NCI-H1694 treated with DMSO at 0.1 percent for 48 hours (cell line): ENCODE measurements at regions not wholly inside any gene's neighbourhood (a gene's known extent, or its start where the extent isn't known, plus 50 kb on each side); places are given as distances from the start of the nearest gene placed in this dataset.

ENCODE experiments used
- DNase-seq: peaks from one replicate; lab custom pipeline; 2025; lab: John Stamatoyannopoulos, UW

DNA sequence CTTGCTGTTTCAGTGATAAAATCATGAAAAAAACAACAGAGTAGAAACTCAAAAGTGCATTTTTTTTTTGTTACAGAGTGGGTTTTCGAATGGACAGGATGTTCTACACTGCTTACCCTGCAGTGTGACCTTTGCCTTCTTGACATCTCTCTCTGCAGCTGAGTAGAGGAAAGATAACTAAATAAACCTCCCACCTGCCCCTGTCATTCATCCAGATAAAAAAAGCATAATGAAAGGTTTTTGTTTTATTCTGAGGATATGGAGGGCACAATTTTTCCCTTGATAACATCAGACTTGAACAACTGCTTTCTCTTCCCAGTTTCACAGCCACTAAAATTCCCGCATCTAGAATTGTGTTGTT is 193.6 kb upstream of the FOXQ1 start:
- DNase-seq = no peak

DNA sequence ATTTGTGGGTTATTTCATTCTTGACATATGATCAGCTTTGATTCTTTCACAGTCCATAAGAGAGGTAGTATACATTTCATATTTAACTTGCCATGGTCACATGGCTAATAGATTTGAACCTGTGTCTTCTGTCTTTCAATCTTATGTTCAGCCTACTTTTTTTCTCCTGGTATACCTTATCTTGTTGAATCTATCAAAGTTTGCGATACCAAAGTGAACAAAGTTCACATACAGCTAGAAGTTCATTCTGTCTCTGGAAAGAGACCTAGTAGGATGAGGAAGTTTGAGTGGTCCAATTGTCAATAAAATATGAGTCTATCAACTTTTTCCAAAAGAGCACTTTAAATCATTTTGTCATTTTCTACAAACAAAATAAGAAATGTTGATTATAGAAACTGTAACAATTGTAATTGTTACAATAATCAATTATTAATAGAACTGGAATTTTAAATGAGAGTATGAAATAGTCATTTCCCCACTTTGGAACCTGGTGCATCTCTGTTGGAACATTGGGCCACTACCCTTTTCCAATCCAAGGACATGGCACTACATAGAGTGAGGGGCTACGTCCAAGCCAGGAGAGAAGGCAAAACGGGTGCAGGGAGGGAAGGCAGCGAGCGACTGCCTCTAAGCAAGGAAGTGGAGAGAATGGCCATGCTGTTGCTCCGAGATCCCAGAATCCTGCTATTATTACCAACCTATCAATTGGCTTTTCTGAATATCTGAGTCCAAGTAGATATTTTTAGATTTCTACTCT is 194.2 kb upstream of the FOXQ1 start:
- DNase-seq = no peak

DNA sequence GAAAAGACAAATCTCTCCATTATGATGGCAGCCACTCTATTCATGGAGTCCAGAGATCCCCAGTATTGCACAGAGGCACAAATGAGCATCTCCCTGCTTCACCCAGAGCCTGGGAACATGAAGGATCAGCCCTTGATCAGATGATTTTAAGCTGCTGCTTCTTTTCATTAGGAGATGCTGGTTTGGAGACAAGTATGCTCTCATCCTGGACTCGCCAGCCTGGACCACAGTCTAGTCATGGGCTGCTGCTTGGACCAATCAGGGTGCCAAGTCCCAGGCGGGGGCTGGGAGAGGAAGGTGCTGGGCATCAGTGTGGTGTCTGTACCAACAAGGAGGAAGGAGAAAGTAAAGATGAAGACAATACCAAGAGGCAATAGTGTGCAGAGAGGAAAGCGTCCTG is 195.7 kb upstream of the FOXQ1 start:
- no peak for DNase-seq

DNA sequence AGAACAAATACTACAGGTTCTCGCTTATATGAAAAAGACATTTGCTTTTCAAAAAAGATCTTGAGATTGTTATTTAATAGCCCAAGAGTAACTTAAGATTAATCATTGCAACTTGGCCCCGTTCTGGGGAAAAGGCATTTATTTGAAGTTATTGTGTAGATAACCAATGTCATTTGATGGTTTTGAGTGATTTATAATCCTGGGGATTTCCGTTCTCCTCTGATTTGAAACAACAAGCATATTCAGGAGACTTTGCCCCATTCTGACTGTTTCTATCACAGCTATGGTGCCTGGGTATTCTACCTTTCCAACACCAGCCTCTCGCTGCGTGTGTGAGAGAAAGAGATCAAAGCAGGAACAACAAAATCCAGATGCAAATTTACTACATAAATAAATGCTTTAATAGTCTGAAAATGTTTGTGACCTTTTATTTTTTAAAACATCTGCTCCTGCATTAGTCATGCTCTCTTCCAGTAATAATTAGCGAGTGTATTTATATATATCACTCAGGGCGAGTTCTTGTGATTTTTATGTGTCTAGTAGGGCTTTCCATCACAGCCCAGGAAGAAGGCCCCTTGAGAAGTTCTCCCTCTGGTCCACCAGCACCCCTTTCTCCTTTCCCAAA is 197.9 kb upstream of the FOXQ1 start:
- no peak for DNase-seq

DNA sequence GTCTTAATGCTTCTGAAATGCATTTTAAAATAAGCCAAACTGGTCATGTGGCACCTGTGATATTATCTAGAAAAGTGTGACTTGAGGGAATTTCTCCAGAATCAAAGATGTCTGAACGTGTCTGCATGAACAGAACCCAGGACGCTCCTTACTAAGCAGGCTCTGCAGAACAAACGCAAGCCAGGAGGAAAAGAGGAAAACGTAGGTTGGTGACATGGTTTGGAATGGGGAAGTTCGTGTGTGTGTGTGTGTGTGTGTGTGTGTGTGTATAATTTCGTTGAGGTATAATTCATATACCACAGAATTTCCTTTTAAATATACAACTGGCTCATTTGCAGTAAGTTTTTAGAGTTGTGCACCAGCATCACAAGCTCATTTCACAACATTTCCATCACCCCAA is 200.5 kb upstream of the FOXQ1 start:
- no peak for DNase-seq

DNA sequence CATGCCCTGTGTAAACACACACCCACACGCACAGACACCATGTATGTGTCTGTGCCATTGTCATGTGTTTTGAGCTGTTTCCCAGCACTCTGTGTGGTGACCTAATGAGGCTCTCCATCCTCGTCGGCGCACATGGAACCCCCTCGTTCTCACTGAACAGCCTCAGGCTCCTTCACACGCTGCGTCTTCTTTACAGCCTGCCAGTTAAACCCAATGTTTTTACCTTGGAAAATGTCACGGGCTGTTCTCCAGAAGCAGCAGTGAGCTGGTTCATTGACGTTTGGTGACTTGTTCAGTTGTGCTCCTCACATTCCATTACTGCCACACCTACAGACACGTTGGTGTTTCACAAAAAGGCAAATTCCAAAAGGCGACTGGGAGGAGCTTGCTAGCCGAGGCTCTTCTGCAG is 201.0 kb upstream of the FOXQ1 start:
- DNase-seq = no peak

DNA sequence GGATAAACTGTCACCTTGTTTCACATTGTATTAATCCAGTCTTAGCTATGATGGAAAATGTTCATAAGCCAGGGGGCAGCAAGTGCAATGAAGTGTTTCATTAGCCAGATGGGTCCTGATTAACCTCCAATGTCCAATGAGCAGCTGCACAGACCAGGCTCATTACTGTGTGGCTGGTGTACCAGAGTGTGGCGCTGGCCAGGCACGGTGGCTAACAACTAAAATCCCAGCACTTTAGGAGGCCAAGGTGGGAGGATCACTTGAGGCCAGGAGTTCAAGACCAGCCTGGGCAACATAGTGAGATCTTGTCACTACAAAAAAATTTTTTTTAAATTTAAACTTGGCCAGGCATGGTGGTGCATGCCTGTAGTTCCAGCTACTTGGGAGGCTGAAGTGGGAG is 201.7 kb upstream of the FOXQ1 start:
- no peak for DNase-seq

DNA sequence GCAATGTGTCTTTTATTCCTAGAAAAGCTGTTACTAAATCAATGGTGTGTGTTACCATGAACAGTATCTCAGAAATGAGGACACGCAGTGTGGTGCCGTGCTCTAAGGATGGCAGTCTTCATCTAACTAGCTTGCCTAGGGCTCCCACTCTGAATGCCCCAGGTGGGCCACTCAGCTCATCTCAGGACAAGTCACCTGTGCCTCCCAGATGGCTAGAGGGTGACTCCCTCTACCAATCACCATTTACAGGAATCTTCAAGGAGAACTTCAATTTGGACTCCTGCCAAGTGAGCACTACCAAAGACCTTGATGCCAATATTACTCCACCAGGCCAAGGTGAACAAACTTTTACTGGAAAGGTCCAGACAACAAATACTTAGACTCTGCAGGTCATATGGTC is 202.8 kb upstream of the FOXQ1 start:
- no peak for DNase-seq

DNA sequence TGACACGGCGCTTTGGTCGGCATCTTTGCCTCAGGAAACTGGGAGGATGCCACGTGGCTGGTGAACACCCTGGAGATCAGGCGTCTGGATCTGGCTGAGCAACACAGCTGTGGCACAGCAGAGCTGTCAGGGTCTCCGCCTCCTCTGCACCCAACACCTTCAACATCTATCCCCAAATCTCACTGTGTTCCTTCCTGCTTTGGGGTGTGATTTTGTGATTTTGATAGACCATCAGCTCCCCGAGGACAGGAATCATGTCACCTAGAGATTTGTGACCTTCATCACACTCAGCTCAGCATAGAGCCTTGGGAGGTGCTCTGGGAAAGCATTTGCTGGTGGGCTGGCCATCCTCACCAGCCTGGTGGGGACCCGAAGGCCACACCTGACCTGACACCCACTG is 203.7 kb upstream of the FOXQ1 start:
- DNase-seq = no peak

DNA sequence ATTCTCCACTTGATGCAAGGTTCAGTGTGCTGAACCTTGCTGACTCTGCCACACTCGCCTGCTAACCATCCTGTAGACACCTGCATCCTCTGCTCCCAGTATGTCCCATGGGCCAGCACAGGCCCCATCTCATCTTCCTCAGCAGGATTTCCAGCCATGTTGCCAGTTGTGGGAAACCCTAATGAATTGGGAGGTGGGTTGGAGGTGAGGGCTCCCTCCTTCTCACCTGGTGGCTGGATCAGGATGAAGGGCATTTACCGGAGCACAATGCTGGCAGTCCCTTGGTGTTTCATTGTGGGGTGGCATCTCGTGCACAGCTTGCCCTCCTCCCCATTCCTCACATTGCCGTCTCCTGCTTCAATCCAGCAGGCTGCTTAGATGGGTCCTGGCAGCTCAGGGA is 204.3 kb upstream of the FOXQ1 start:
- DNase-seq = no peak

DNA sequence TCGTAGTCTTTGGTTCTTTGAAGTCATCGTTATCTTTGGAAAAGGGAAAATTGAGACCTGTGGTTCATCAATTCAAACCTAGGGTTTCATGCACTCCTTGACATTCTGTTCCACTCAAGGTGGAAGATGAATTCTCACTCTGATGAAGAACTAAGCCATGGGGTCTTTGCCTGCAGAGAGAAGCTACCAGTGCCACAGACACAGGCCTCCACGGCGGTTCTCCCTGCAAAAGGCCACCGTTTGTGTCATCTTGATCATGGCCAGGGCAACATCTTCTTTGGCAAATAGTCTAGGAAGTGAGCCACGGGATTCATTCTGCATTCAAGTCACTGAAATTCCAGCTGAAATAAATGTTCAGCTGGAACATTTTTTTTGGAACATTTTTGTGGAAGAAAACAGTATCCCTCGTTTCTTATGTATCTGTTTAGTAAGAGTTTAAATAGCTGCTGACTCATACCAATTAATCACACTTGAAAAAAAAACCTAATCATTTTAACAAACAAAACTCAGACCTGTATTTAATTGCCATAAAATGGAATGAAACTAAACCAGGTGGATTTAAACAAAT is 206.0 kb upstream of the FOXQ1 start:
- no peak for DNase-seq

DNA sequence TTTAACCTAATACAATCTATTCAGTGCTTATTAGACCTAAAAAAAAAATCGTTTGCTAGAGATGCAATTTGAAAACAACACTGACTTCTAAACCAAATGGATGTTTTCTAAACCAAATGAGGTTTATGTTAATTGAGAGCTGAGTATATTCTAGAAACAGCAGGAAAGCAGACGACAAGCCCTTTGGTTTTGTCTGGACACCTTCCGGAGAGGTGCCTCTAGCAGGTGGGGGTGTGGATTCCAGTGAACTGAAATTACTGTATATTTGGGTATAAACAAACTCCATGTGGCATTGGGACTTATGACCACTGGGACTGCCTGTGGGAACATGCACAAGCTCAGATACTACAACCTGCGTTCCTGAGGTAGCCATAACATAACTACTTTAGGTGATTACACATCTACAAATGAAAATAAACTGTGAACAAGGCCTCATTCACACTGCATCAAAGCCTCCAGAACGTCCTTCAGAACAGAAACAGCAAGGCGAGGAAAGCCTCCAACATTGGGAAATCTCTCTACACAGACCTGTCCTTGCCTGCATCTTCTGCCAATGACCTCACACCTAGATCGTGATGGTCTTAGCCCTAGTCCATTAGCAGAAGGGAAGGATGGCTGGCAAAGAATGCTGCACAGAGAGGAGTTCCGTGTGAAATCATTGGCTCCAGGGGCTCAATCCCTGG is 206.8 kb upstream of the FOXQ1 start:
- no peak for DNase-seq

DNA sequence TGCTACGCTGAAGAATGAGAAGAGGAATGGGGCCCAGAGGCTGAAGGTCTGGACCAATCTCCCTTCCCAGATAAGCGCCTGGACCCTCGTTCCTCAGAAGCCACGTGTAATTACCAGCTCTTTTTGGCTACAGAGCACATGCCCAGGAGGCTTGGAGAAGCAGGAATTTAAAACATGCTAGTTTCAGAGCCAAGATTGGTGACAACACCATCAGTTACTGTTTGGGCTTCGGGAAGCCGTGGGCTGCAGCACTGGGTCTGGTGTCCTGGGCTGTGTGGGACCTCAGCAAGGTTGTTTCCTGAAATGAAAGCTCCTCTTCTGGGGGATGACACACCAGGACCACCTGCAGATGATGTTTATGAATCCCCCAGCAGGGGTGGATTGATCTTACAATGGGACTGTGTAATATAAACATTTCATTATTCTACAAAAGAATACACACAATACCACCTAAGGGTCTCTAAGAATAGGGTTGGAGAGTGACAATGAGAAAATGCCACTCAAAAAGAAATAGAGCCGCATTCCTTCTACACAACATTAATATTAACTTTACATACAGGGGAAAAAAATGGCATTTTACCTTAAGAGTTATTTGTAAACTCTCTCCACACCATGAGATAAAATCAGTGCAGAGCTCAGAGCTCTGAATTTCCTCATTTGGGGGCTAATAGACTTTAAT is 207.8 kb upstream of the FOXQ1 start:
- DNase-seq = no peak

DNA sequence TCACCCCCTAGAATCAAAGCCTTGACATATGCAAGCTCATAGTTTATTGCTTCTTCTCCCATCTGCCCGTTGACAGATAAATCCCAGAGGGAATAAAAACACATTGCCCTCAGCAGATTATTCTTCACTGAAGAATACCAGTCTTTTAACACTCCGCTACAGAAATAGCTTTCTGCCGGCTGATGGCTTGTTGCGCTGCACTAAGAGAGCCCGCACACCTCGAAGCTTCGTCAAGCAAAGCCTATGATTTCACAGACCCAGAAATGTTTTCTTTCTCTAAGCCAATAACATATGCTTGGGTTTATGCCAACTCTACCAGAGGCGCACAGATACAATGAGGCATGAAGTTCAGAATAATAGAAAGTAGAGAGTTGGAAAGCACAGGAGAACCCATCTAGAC is 208.9 kb upstream of the FOXQ1 start:
- DNase-seq = no peak

DNA sequence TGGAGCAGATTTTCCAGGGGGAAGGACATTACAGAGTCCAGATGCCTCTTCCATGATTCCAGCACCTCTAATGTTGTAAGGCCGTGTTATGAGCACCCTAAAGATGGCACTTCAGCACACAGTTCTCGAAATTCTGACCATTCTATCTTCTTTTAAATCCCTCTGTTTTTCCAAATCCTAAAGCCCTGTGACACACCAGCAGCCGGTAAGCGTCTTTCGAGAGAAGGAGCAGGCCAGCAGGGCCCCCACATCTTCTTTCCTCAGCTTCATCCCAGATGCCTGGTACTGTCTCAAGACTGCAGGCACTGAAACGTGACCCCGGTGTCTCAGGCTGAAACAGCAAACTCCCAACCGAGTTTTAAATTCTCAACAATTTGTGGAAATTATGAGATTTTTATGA is 211.6 kb upstream of the FOXQ1 start:
- DNase-seq = no peak

DNA sequence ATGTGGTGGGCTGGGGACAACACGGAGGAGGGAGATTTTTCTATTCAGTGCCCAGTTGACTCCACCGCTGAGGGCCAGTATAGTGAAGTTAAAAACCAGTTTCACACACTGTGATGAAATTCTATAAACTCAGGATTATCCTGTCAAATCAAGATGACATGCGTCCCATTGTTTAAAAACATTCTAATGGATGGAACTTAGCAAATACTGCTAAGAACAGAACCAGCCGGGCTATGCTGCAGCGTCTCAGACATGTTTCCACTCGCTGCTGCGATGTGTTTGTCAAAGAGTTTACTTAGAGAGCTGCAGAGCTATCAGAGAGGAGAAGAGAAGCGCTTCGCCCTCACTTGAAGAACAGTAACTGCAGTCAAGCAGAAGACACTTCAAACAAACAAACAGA is 212.6 kb upstream of the FOXQ1 start:
- no peak for DNase-seq

DNA sequence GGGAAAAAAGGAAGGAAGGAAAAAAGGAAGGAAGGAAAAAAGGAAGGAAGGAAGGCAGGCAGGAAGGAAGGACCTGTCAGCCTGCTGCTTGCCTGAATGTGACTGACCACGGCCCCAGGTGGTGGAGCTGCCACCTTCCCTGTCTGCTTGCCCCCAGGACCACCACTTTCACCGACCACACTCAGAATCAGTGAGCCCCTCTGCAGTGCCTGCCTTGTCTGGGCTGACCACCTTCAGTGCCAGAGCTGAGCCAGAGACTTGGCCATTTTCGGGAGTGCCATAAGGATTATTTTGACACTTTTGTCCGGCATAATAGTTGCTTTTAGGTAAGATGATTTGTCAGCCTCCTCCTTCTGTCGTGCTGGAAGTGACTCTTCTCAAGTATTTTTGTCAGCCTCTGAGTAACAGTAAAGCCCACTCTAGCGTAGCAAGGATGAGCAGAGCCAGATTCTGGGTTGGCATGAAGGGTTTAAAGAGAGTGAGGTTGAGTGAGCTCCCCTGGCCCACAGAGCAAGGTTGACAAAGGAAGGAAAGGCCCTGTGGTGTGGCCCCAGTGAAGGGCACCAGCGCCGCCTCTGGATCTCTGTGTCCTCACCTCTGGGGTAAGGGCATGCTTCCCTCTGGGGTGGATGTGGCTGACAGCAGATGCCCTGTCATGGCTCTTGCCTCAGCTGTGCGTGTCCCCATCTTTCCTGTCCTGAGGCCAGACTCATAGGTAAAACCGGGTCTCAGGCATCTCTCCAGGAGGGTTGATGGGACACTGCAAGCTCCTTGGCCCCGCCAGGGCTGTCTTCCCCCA is 214.7 kb upstream of the FOXQ1 start:
- DNase-seq = no peak

DNA sequence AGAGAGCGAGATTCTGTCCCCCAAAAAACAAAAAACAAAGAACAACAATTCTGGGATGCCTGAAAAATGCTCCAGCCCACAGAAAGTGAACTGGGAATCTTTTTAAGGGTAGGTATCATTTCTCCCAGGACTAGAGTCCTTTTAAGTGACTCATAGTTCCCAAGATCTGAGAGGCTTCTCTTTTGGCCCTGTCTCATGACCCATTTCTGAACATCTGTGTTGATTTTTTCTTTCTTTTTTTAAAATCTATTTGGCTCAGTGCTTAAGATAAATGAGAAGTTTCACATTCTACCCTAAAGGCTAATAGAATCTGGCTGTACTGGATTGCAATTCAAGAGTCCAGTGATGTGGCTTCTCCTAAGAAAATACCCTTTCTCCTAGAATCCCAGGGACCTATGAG is 217.6 kb upstream of the FOXQ1 start:
- DNase-seq = no peak

DNA sequence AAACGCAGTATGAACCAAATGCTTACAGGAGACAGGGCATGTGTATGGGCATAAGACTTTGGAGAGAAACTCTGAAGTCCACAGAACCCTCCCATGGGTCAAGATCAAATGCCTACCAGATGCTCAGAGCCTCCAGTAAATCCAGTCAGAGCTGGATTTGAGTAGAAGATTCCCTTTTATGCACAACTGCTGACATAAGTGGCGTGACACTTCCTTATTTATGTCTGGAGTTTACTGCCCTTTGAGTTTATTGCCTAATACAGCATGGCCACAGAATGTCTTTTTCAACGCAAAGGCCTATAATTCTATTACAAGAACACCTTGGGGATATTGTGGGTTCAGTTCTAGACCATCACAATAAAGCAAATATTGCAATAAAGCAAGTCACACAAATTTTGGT is 220.0 kb upstream of the FOXQ1 start:
- DNase-seq = no peak

DNA sequence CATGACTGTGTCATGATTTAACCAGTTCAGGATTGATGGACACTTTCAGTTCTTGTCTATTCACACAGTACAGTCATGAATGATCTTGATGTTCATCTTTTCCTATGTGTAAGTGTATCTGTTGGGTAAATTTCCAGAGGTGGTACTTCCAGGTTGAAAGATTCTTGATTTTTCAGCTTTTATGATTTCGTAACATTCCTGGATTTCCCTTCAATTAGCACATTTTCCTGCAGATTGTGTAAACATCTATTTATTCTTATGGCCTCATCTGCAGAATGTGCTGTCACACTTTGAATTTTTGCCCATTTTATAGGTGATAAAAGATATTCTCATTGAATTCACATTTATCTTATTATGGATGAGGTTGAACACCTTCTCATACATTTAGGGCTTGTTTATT is 222.0 kb upstream of the FOXQ1 start:
- DNase-seq = no peak

DNA sequence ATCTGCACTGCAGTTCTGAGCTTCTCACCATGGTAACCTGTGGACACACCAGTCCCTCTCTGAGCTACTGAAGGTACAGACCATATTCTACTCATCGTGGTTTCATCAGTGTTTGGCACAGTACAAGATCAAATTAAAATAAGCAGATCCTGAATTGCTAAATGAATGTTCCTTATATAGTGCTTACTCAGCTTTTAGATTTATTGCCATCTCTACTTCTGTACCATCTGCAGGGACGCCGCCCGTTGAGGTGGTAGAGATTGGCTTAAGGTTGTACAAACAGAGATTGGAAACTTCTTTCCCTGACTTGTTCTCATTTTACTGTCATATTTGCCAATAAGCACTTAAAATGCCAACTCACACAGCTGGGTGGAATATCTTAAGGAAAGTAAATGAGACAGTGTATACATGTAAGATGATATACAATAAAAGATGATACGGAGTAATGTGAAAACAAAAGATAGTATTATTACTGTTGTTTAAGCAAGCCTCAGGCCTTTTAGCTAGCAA is 223.4 kb upstream of the FOXQ1 start:
- DNase-seq = no peak
